KBM-7 (cell line): ENCODE measurements at regions not wholly inside any gene's neighbourhood (a gene's known extent, or its start where the extent isn't known, plus 50 kb on each side); places are given as distances from the start of the nearest gene placed in this dataset.
"Not testable (repeated sequence)": the region's sequence is repeated elsewhere in the genome, so short reads cannot be mapped to it uniquely, and the experiment has no call there.

Experiments used
- DNase-seq: peaks from one replicate; pipeline ENCODE4 v3.0.0-alpha.2; 2015
- in situ Hi-C: fragments of 300-500 bp; cut with MboI; formaldehyde crosslinking; loops from 2 replicates; pipeline ENCODE4 v1.14.3; 2020; ENCODE audit warnings: low sequenced_read_pairs, low pct_unique_long_range_greater_than_20kb, mixed read lengths

- DNase-seq, in situ Hi-C loops: not testable (repeated sequence)
Measured at GRCh38 chr7:150141525-150142345, 181.4 kb upstream of the LRRC61 start.

- DNase-seq, in situ Hi-C loops: not testable (repeated sequence)
Measured at GRCh38 chr7:150146124-150146523, 177.0 kb upstream of the LRRC61 start.

- in situ Hi-C loops, DNase-seq: not testable (repeated sequence)
Measured at GRCh38 chr7:150147524-150147923, 175.6 kb upstream of the LRRC61 start.

DNA sequence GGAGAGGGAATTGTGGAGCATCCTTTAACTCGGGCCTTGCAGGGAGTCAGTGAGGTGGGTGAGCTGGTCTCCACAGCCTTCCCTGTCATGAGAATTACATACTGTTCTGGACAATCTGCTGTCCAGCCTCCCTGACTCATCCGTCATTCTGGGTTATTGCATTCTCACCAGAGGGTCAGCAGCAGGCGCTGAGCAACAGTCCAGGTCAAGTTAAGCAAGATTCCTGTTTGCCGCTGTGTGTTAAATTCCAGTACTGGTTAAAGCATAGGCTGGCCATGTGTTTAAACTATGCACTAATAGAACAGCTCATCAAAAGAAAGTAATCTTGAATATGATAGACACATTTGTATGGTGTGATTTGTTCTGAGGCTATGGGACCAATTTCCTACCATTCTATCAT is 167.1 kb upstream of the LRRC61 start:
- in situ Hi-C loops, DNase-seq: not testable (repeated sequence)

DNA sequence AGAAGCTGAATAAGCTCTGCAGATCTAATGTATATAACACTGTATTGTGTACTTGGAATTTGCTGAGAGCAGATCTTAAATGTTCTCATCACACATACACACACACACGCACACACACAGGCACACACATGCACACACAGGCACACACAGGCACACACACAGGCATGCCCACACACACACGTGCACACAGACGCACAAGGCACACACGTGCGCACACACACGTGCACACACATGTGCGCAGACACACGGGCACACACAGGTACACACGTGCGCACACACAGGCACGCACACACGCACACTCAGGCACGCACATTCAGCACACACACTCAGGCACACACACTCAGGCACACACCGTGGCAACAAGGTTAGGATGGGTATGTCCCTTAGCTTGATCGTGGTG is 164.5 kb upstream of the LRRC61 start:
- DNase-seq, in situ Hi-C loops: not testable (repeated sequence)

- in situ Hi-C loops, DNase-seq: not testable (repeated sequence)
Measured at GRCh38 chr7:150169515-150169914, 153.6 kb upstream of the LRRC61 start.

GRCh38 chr7:150169943-150170490 is 153.1 kb upstream of the LRRC61 start:
- DNase-seq, in situ Hi-C loops: not testable (repeated sequence)

GRCh38 chr7:150183602-150184001 is 139.6 kb upstream of the LRRC61 start:
- in situ Hi-C loops, DNase-seq: not testable (repeated sequence)

DNA sequence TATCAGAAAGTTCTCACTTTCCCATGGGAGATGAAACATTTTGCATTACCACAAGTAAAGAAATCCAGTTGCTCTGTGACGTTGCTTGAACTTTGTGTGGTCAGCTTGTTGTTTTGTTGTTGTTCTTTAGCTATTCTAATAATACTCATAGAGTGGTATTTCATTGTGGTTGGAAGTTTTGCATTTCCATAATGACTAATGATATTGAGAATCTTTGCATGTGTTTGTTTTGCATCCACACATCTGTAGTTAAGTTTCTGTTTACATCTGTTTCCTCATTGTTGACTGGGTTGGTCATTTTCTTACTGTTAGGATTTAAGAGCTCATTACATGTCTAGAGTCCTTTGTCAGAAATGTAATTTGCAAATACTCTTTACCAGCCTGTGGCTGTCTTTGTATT is 133.2 kb upstream of the LRRC61 start:
- DNase-seq, in situ Hi-C loops: not testable (repeated sequence)

DNA sequence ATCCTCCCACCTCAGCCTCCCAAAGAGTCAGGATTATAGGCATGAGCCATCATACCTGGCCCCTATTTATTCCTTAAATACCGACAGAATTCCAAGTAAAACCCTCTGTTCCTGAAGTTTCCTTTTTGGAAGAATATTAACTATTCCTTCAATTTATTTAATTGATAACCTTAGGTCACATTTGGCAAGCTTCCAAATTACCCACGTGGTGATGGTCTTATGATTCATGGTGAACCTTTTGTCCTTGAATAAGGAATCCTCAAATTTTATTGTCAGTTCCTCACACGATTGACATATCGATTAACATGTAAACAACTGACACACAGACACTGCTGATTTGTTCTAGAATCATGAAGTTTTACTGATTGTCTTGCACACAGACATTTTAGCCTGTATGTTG is 130.6 kb upstream of the LRRC61 start:
- in situ Hi-C loops, DNase-seq: not testable (repeated sequence)

- in situ Hi-C loops, DNase-seq: not testable (repeated sequence)
Measured at GRCh38 chr7:150193866-150194265, 129.3 kb upstream of the LRRC61 start.
